Daoy (cell line): ENCODE measurements at regions not wholly inside any gene's neighbourhood (a gene's known extent, or its start where the extent isn't known, plus 50 kb on each side); places are given as distances from the start of the nearest gene placed in this dataset.

Source experiments
- DNase-seq: peaks from one replicate; pipeline ENCODE4 v3.0.0-alpha.2; 2015; ENCODE audit warnings: low read depth

GRCh38 chr12:115708801-115709200 is 568.7 kb downstream of the MED13L start:
- no peak for DNase-seq

- DNase-seq = no peak
Measured at GRCh38 chr12:115700896-115701465, 576.5 kb downstream of the MED13L start.

GRCh38 chr12:115700081-115700480 is 577.4 kb downstream of the MED13L start:
- DNase-seq = no peak

GRCh38 chr12:115698257-115698656 is 579.2 kb downstream of the MED13L start:
- no peak for DNase-seq

- no peak for DNase-seq
Measured at GRCh38 chr12:115697340-115697739, 580.2 kb downstream of the MED13L start.

GRCh38 chr12:115694564-115694963 is 582.9 kb downstream of the MED13L start:
- no peak for DNase-seq

GRCh38 chr12:115693970-115694369 is 583.5 kb downstream of the MED13L start:
- no peak for DNase-seq

GRCh38 chr12:115691123-115691522 is 586.4 kb downstream of the MED13L start:
- no peak for DNase-seq

GRCh38 chr12:115687094-115687493 is 590.4 kb downstream of the MED13L start:
- no peak for DNase-seq

- no peak for DNase-seq
Measured at GRCh38 chr12:115683240-115683780, 594.2 kb downstream of the MED13L start.

- DNase-seq = no peak
Measured at GRCh38 chr12:115680967-115681366, 596.5 kb downstream of the MED13L start.

GRCh38 chr12:115672506-115673080 is 604.9 kb downstream of the MED13L start:
- DNase-seq = no peak

GRCh38 chr12:115672086-115672485 is 605.4 kb downstream of the MED13L start:
- DNase-seq = no peak

GRCh38 chr12:115670869-115671268 is 606.6 kb downstream of the MED13L start:
- DNase-seq = no peak

- no peak for DNase-seq
Measured at GRCh38 chr12:115667116-115667515, 610.4 kb downstream of the MED13L start.

- DNase-seq = no peak
Measured at GRCh38 chr12:115666168-115666567, 611.3 kb downstream of the MED13L start.

GRCh38 chr12:115661112-115661511 is 616.4 kb downstream of the MED13L start:
- DNase-seq = no peak

GRCh38 chr12:115660211-115660805 is 617.2 kb downstream of the MED13L start:
- DNase-seq = no peak

- no peak for DNase-seq
Measured at GRCh38 chr12:115659422-115659821, 618.1 kb downstream of the MED13L start.

GRCh38 chr12:115657081-115658013 is 620.1 kb downstream of the MED13L start:
- no peak for DNase-seq

GRCh38 chr12:115650026-115650425 is 627.5 kb downstream of the MED13L start:
- no peak for DNase-seq

GRCh38 chr12:115648463-115648862 is 629.0 kb downstream of the MED13L start:
- DNase-seq = no peak
